OCI-LY1 (cell line): ENCODE measurements at regions not wholly inside any gene's neighbourhood (a gene's known extent, or its start where the extent isn't known, plus 50 kb on each side); places are given as distances from the start of the nearest gene placed in this dataset.

ENCODE experiments used
- H2AFZ ChIP-seq: fragments of 200-600 bp; sonication (generic), shearing (Covaris generic); 2 replicates; pipeline ENCODE4 v1.6.0; 2014; ENCODE audit warnings: antibody characterized with exemption, mild to moderate bottlenecking, low read length
- H3F3A ChIP-seq: fragments of 200-600 bp; sonication (generic), shearing (Covaris generic); 2 replicates; pipeline ENCODE4 v1.6.0; 2014; ENCODE audit warnings: mild to moderate bottlenecking, antibody characterized with exemption, low read length, moderate library complexity; ENCODE audit not compliant: insufficient read depth
- H3K27ac ChIP-seq: fragments of 200-600 bp; sonication (generic); 2 replicates; pipeline ENCODE4 v1.5.1; 2014; ENCODE audit warnings: low read length, mixed run types, mild to moderate bottlenecking, low read depth; ENCODE audit not compliant: poor library complexity, severe bottlenecking
- H3K27me3 ChIP-seq: fragments of 200-600 bp; sonication (generic); 2 replicates; pipeline ENCODE4 v1.6.0; 2014; ENCODE audit warnings: antibody characterized with exemption, mild to moderate bottlenecking, low read length, moderate library complexity; ENCODE audit not compliant: insufficient read depth
- H3K36me3 ChIP-seq: fragments of 200-600 bp; sonication (generic); 2 replicates; pipeline ENCODE4 v1.6.1; 2014; ENCODE audit warnings: mild to moderate bottlenecking, antibody characterized with exemption, low read length, moderate library complexity, mixed read lengths; ENCODE audit not compliant: insufficient read depth
- H3K4me1 ChIP-seq: fragments of 200-600 bp; sonication (generic); 2 replicates; pipeline ENCODE4 v1.5.1; 2014; ENCODE audit warnings: mild to moderate bottlenecking, low read length, moderate library complexity; ENCODE audit not compliant: insufficient read depth, severe bottlenecking
- H3K4me2 ChIP-seq: fragments of 200-600 bp; sonication (generic), shearing (Covaris generic); 2 replicates; pipeline ENCODE4 v1.6.1; 2014; ENCODE audit warnings: low read length
- H3K4me3 ChIP-seq: fragments of 200-600 bp; sonication (generic); 2 replicates; pipeline ENCODE4 v1.5.1; 2014; ENCODE audit warnings: low read length, low read depth, mild to moderate bottlenecking, mixed read lengths; ENCODE audit not compliant: poor library complexity, severe bottlenecking
- H3K79me2 ChIP-seq: fragments of 200-600 bp; shearing (Covaris generic); 2 replicates; pipeline ENCODE4 v1.6.1; 2016; ENCODE audit warnings: mixed run types, low read length, mixed read lengths; ENCODE audit not compliant: insufficient read depth
- H3K9ac ChIP-seq: fragments of 200-600 bp; sonication (generic), shearing (Covaris generic); 2 replicates; pipeline ENCODE4 v1.6.1; 2014; ENCODE audit warnings: mild to moderate bottlenecking, low read length, mixed read lengths
- H3K9me2 ChIP-seq: fragments of 200-600 bp; sonication (generic), shearing (Covaris generic); 2 replicates; pipeline ENCODE4 v1.6.1; 2014; ENCODE audit warnings: low read depth, mild to moderate bottlenecking, low read length, mixed read lengths
- H3K9me3 ChIP-seq: fragments of 200-600 bp; shearing (Covaris generic); 2 replicates; pipeline ENCODE4 v1.6.1; 2014; ENCODE audit warnings: low read length, mixed read lengths
- H4K20me1 ChIP-seq: fragments of 200-600 bp; sonication (generic), shearing (Covaris generic); 2 replicates; pipeline ENCODE4 v1.6.0; 2016; ENCODE audit warnings: mild to moderate bottlenecking, low read length; ENCODE audit not compliant: insufficient read depth
- CTCF ChIP-seq: fragments of 200-600 bp; sonication (generic), shearing (Covaris generic); IDR thresholded peaks from 2 replicates; pipeline ENCODE4 v1.5.1; 2017; ENCODE audit warnings: mild to moderate bottlenecking, antibody characterized with exemption, low read length, moderate library complexity, mixed read lengths
- EZH2 ChIP-seq: fragments of 200-600 bp; sonication (generic), shearing (Covaris generic); IDR thresholded peaks from 2 replicates; pipeline ENCODE4 v1.8.0; 2017; ENCODE audit warnings: borderline replicate concordance, mixed run types, mild to moderate bottlenecking, antibody characterized with exemption, low read length, moderate library complexity, mixed read lengths

- Histone ChIP-seq H3K27ac (no peak overlapping the region), H4K20me1 (no peaks in the 10 kb centered on the region), H3K9me3 (0 out of 2 replicates have a peak, but pooled peaks cover 5% of the 10 kb centered on the region), H3K36me3 (no peaks in the 10 kb centered on the region), H3K4me3 (no peak overlapping the region), H3F3A (no peaks in the 10 kb centered on the region), H2AFZ (no peak overlapping the region), H3K79me2 (no peaks in the 10 kb centered on the region), H3K9me2 (no peaks in the 10 kb centered on the region), H3K9ac (no peak overlapping the region), H3K4me1 (peaks cover 10% of the 10 kb centered on the region), H3K4me2 (no peak overlapping the region), H3K27me3 (no peaks in the 10 kb centered on the region)
- no peak for TF ChIP-seq EZH2
- no peak for TF ChIP-seq CTCF
Measured at GRCh38 chr14:44108601-44109000, 398.5 kb downstream of the FSCB start.

GRCh38 chr14:44107156-44107555, 399.9 kb downstream of the FSCB start:
- H3K27me3 ChIP-seq: no peaks in the 10 kb centered on the region
- H3K4me3 ChIP-seq: no peak overlapping the region
- TF ChIP-seq CTCF (no peak), EZH2 (no peak)
- H3K9ac ChIP-seq: no peak overlapping the region
- H3K4me1 ChIP-seq: no peaks in the 10 kb centered on the region
- no peaks in the 10 kb centered on the region for H3F3A ChIP-seq
- H3K4me2 ChIP-seq: no peak overlapping the region
- no peaks in the 10 kb centered on the region for H4K20me1 ChIP-seq
- H3K36me3 ChIP-seq: no peaks in the 10 kb centered on the region
- no peaks in the 10 kb centered on the region for H3K79me2 ChIP-seq
- H3K9me3 ChIP-seq: 0 out of 2 replicates have a peak, but pooled peaks cover 5% of the 10 kb centered on the region
- no peak overlapping the region for H3K27ac ChIP-seq
- no peak overlapping the region for H2AFZ ChIP-seq
- H3K9me2 ChIP-seq: no peaks in the 10 kb centered on the region

- no peak for TF ChIP-seq CTCF
- TF ChIP-seq EZH2: no peak
- Histone ChIP-seq H3K27me3 (no peaks in the 10 kb centered on the region), H2AFZ (no peak overlapping the region), H3K4me2 (no peak overlapping the region), H3K27ac (no peak overlapping the region), H3K9me3 (no peaks in the 10 kb centered on the region), H3F3A (no peaks in the 10 kb centered on the region), H4K20me1 (no peaks in the 10 kb centered on the region), H3K79me2 (no peaks in the 10 kb centered on the region), H3K36me3 (no peaks in the 10 kb centered on the region), H3K9ac (no peak overlapping the region), H3K4me1 (no peaks in the 10 kb centered on the region), H3K4me3 (no peak overlapping the region), H3K9me2 (no peaks in the 10 kb centered on the region)
Measured at GRCh38 chr14:44099743-44100488, 407.2 kb downstream of the FSCB start.
